RWPE2 (cell line): ENCODE measurements at regions not wholly inside any gene's neighbourhood (a gene's known extent, or its start where the extent isn't known, plus 50 kb on each side); places are given as distances from the start of the nearest gene placed in this dataset.
"Not testable (repeated sequence)": the region's sequence is repeated elsewhere in the genome, so short reads cannot be mapped to it uniquely, and the experiment has no call there.

Experiments used
- ATAC-seq: fragments of 200-7000 bp; cut with Tn5 transposase; 3 replicates; pipeline ENCODE4 v1.9.1; 2021; ENCODE audit warnings: low read depth
- DNase-seq: peaks from one replicate; pipeline ENCODE4 v3.0.0-alpha.2; 2020; ENCODE audit warnings: low spot score
- H3K27ac ChIP-seq: fragments of 450-650 bp; 2 replicates; pipeline ENCODE4 v1.5.1; 2017; ENCODE audit warnings: mild to moderate bottlenecking; ENCODE audit not compliant: poor library complexity, severe bottlenecking
- H3K27me3 ChIP-seq: fragments of 250-450 bp; sonication (Bioruptor Pico); 2 replicates; pipeline ENCODE4 v1.5.1; 2021; ENCODE audit warnings: mild to moderate bottlenecking, moderate library complexity; ENCODE audit not compliant: insufficient read depth, poor library complexity, severe bottlenecking
- H3K36me3 ChIP-seq: fragments of 250-450 bp; sonication (Bioruptor Pico); 2 replicates; pipeline ENCODE4 v1.5.1; 2020; ENCODE audit warnings: low read depth, mild to moderate bottlenecking, moderate library complexity
- H3K4me1 ChIP-seq: fragments of 250-450 bp; sonication (Bioruptor Pico); 2 replicates; pipeline ENCODE4 v1.5.1; 2021; ENCODE audit warnings: mild to moderate bottlenecking, moderate library complexity; ENCODE audit not compliant: insufficient read depth, poor library complexity, severe bottlenecking
- H3K4me3 ChIP-seq: fragments of 250-450 bp; sonication (Bioruptor Pico); 2 replicates; pipeline ENCODE4 v1.5.1; 2021; ENCODE audit warnings: mild to moderate bottlenecking, moderate library complexity; ENCODE audit not compliant: severe bottlenecking
- H3K9me3 ChIP-seq: fragments of 250-450 bp; sonication (Bioruptor Pico); 2 replicates; pipeline ENCODE4 v1.5.1; 2021; ENCODE audit warnings: mild to moderate bottlenecking, moderate library complexity; ENCODE audit not compliant: severe bottlenecking
- TF ChIP-seq, protein P1 (sequence below): fragments of 450-650 bp; IDR thresholded peaks from one replicate; pipeline ENCODE4 v1.5.1; 2017; ENCODE audit warnings: mild to moderate bottlenecking, moderate library complexity; ENCODE audit not compliant: poor library complexity, severe bottlenecking

DNA sequence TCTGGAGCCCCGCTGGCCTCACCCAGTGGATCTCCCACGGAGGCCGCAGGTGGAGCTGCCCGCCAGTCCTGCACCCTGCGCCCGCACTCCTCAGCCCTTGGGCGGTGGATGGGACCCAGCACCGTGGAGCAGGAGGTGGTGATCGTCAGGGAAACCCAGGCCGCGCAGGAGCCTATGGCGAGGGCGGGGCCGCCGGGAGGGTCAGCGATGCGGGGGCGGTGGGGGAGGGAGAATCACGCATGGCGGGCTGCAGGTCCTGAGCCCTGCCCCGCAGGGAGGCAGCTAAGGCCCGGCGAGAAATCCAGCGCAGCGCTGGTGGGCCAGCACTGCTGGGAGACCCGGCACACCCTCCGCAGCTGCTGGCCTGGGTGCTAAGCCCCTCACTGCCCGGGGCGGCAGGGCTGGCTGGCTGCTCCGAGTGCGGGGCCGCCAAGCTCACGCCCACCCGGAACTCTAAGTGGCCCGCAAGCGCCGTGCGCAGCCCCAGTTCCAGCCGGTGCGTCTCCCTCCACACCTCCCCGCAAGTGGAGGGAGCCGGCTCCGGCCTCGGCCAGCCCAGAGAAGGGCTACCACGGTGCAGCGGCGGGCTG is 524.8 kb upstream of the TPK1 start:
- H3K27ac ChIP-seq = no peak overlapping the region
- H3K27me3 ChIP-seq = no peaks in the 10 kb centered on the region
- ATAC-seq (no peak), DNase-seq (no peak)
- no peak overlapping the region for H3K4me3 ChIP-seq
- H3K4me1 ChIP-seq = no peaks in the 10 kb centered on the region
- no peaks in the 10 kb centered on the region for H3K36me3 ChIP-seq
- peaks cover 2% of the 10 kb centered on the region for H3K9me3 ChIP-seq
- TF ChIP-seq, protein P1, sequence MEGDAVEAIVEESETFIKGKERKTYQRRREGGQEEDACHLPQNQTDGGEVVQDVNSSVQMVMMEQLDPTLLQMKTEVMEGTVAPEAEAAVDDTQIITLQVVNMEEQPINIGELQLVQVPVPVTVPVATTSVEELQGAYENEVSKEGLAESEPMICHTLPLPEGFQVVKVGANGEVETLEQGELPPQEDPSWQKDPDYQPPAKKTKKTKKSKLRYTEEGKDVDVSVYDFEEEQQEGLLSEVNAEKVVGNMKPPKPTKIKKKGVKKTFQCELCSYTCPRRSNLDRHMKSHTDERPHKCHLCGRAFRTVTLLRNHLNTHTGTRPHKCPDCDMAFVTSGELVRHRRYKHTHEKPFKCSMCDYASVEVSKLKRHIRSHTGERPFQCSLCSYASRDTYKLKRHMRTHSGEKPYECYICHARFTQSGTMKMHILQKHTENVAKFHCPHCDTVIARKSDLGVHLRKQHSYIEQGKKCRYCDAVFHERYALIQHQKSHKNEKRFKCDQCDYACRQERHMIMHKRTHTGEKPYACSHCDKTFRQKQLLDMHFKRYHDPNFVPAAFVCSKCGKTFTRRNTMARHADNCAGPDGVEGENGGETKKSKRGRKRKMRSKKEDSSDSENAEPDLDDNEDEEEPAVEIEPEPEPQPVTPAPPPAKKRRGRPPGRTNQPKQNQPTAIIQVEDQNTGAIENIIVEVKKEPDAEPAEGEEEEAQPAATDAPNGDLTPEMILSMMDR = no peak

DNA sequence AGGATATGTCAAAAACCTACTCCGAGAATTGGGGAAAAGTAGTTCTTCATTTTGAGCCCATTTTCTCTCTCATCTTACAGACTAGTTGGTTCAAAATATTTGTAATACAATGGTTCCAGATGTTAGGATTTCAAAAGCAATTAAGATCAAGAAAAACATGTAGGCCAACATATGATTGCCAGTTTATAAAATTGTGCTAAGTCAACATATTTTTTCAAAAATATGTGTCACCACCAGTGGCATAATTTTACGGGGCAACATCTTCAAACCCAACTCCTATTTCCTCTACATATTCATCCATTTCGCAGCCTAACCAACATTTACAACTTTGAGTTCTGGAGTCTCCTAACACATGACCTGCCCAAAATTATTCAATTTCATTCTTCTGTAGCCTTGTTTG is 514.5 kb upstream of the TPK1 start:
- no peaks in the 10 kb centered on the region for H3K36me3 ChIP-seq
- H3K4me3 ChIP-seq = no peak overlapping the region
- H3K27me3 ChIP-seq = no peaks in the 10 kb centered on the region
- TF ChIP-seq, protein P1 = no peak
- H3K9me3 ChIP-seq = peaks cover 2% of the 10 kb centered on the region
- DNase-seq (no peak), ATAC-seq (no peak)
- no peak overlapping the region for H3K27ac ChIP-seq
- no peaks in the 10 kb centered on the region for H3K4me1 ChIP-seq

DNA sequence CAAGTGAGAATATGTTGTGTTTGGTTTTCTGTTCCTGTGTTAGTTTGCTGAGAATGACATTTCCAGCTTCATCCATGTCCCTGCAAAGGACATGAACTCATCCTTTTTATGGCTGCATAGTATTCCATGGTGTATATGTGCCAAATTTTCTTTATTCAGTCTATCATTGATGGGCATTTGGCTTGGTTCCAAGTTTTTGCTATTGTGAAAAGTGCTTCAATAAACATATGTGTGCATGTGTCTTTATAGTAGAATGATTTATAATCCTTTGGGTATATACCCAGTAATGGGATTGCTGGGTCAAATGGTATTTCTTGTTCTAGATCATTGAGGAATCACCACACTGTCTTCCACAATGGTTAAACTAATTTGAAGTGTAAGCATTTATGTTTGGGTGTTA is 513.6 kb upstream of the TPK1 start:
- not testable (repeated sequence) for H3K27me3 ChIP-seq, H3K36me3 ChIP-seq, H3K4me1 ChIP-seq, ATAC-seq, H3K27ac ChIP-seq, DNase-seq, H3K9me3 ChIP-seq, H3K4me3 ChIP-seq

DNA sequence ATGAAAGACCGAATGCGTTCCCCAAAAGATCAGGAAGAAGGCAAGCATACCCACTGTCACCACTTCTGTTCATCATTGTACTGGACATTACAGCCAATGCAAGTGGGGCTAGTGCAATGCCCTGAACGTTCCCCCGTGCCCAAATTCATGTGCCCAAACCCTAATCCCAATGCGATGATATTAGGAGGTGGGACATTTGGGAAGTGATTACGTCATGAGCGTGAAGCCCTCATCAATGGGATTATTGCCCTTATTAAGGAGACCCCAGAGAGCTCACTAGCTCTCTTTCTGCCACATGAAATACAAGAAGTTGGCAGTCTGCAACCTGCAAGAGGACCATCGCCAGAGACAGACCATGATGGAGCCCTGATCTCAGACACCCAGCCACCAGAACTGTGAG is 511.4 kb upstream of the TPK1 start:
- ATAC-seq = no peak
- TF ChIP-seq, protein P1 = no peak

DNA sequence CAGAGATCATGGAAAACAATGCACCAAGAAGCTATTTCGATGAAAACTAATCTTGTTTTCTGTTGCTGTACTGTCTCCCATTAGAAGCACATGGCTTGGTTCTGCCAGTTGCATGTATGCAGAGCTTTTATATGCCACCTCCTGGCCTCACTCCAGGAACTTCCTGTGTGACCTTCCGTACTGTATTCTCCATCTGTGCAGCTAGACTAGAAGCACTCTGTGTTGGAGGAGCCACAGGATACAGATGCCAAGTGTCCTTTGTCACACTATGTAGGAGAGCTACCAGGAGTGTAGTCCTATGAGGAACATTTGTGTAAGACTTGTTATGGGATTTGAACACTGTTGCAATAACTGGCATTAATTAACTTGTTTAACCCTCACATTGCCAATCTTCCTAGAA is 503.5 kb upstream of the TPK1 start:
- Histone ChIP-seq H3K4me1 (no peaks in the 10 kb centered on the region), H3K36me3 (no peaks in the 10 kb centered on the region), H3K9me3 (no peaks in the 10 kb centered on the region), H3K27ac (no peak overlapping the region), H3K27me3 (no peaks in the 10 kb centered on the region), H3K4me3 (no peak overlapping the region)
- DNase-seq = no peak
- TF ChIP-seq, protein P1 = no peak
- no peak for ATAC-seq

More for the DNA sequence above, 511.4 kb upstream of the TPK1 start:
- DNase-seq = no peak
- Histone ChIP-seq H3K36me3 (no peaks in the 10 kb centered on the region), H3K4me1 (no peaks in the 10 kb centered on the region), H3K4me3 (no peak overlapping the region), H3K9me3 (no peaks in the 10 kb centered on the region), H3K27ac (no peak overlapping the region), H3K27me3 (no peaks in the 10 kb centered on the region)
